Breast epithelium (tissue), 3 donors: ENCODE measurements at regions not wholly inside any gene's neighbourhood (a gene's known extent, or its start where the extent isn't known, plus 50 kb on each side); places are given as distances from the start of the nearest gene placed in this dataset.

Experiments
- POLR2A ChIP-seq: fragments of 450-650 bp; IDR thresholded peaks from one replicate; pipeline ENCODE4 v1.6.1; 2016; ENCODE audit warnings: antibody characterized with exemption, mild to moderate bottlenecking, moderate library complexity
- POLR2AphosphoS5 ChIP-seq, 3 donors: sonication (generic); formaldehyde crosslinking; IDR thresholded peaks; one replicate each; pipeline ENCODE4 v1.6.1; 2017; ENCODE audit warnings: antibody characterized with exemption in 3 of 3
- TF ChIP-seq, protein P1 (sequence below), 3 donors: fragments of 450-650 bp; IDR thresholded peaks; one replicate each; pipeline ENCODE4 v1.5.1; 2016 to 2017; ENCODE audit warnings: antibody characterized with exemption in 3 of 3, mild to moderate bottlenecking in 3 of 3, moderate library complexity in 3 of 3

DNA sequence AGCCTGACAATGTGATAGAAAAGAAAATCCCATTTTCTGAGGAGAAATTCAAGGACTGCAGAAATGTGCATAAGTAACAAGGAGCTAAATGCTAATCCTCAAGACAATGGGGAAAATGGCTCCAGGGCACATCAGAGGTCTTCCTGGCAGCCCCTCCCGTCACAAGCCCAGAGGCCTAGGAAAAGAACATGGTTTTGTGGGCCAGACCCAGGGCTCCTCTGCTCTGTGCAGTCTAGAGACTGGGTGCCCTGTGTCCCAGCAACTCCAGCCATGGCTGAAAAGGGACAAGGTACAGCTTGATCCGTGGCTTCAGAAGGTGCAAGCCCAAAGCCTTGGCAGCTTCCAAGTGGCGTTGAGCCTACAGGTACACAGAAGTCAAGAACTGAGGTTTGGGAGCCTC is 176.8 kb upstream of the SUCLG2 start:
- TF ChIP-seq, protein P1, sequence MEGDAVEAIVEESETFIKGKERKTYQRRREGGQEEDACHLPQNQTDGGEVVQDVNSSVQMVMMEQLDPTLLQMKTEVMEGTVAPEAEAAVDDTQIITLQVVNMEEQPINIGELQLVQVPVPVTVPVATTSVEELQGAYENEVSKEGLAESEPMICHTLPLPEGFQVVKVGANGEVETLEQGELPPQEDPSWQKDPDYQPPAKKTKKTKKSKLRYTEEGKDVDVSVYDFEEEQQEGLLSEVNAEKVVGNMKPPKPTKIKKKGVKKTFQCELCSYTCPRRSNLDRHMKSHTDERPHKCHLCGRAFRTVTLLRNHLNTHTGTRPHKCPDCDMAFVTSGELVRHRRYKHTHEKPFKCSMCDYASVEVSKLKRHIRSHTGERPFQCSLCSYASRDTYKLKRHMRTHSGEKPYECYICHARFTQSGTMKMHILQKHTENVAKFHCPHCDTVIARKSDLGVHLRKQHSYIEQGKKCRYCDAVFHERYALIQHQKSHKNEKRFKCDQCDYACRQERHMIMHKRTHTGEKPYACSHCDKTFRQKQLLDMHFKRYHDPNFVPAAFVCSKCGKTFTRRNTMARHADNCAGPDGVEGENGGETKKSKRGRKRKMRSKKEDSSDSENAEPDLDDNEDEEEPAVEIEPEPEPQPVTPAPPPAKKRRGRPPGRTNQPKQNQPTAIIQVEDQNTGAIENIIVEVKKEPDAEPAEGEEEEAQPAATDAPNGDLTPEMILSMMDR (IDR thresholded peaks at IDR 0.05) = no peak
- TF ChIP-seq POLR2A = no peak
- TF ChIP-seq POLR2AphosphoS5 (IDR thresholded peaks at IDR 0.05) = no peak
